ENCODE measurements at regions not wholly inside any gene's neighbourhood (a gene's known extent, or its start where the extent isn't known, plus 50 kb on each side); places are given as distances from the start of the nearest gene placed in this dataset.
"Not testable (repeated sequence)": the region's sequence is repeated elsewhere in the genome, so short reads cannot be mapped to it uniquely, and the experiment has no call there.

- no peak for DNase-seq (ENCODE audit: extremely low read depth, low read depth)
- no peak for TF ChIP-seq CTCF (IDR thresholded peaks at IDR 0.05; ENCODE audit: low read depth, low read length)
Measured at GRCh38 chr1:213415691-213416380, 364.8 kb downstream of the RPS6KC1 start.

GRCh38 chr1:213416461-213417224 lies 365.6 kb downstream of the RPS6KC1 start:
- no peak for DNase-seq (ENCODE audit: extremely low read depth, low read depth)
- no peak for TF ChIP-seq CTCF (IDR thresholded peaks at IDR 0.05; ENCODE audit: low read depth, low read length)

GRCh38 chr1:213417225-213417820 lies 366.3 kb downstream of the RPS6KC1 start:
- TF ChIP-seq CTCF (IDR thresholded peaks at IDR 0.05; ENCODE audit: low read depth, low read length): no peak
- no peak for DNase-seq (ENCODE audit: extremely low read depth, low read depth)

GRCh38 chr1:213417846-213418245 lies 366.8 kb downstream of the RPS6KC1 start:
- no peak for DNase-seq (ENCODE audit: extremely low read depth, low read depth)
- TF ChIP-seq CTCF (IDR thresholded peaks at IDR 0.05; ENCODE audit: low read depth, low read length): no peak

GRCh38 chr1:213418268-213419071 lies 367.4 kb downstream of the RPS6KC1 start:
- no peak for TF ChIP-seq CTCF (IDR thresholded peaks at IDR 0.05; ENCODE audit: low read depth, low read length)
- no peak for DNase-seq (ENCODE audit: extremely low read depth, low read depth)

- no peak for TF ChIP-seq CTCF (IDR thresholded peaks at IDR 0.05; ENCODE audit: low read depth, low read length)
- no peak for DNase-seq (ENCODE audit: extremely low read depth, low read depth)
Measured at GRCh38 chr1:213419401-213420030, 368.5 kb downstream of the RPS6KC1 start.

GRCh38 chr1:213421178-213421577 lies 370.1 kb downstream of the RPS6KC1 start:
- not testable (repeated sequence) for DNase-seq (ENCODE audit: extremely low read depth, low read depth)

Measured in AG09319 (cell line).